CD4-positive, alpha-beta T cell (primary cell): ENCODE measurements at regions not wholly inside any gene's neighbourhood (a gene's known extent, or its start where the extent isn't known, plus 50 kb on each side); places are given as distances from the start of the nearest gene placed in this dataset.

ENCODE experiments used
- ATAC-seq: fragments of 200-7000 bp; cut with Tn5 transposase; one replicate; pipeline ENCODE4 v1.10.0; 2022; ENCODE audit warnings: mild to moderate bottlenecking; ENCODE audit not compliant: poor library complexity
- CTCF ChIA-PET: fragments of 350-600 bp; sonication (Branson Sonifier 250); formaldehyde crosslinking; loops from one replicate; lab custom pipeline; 2021; ENCODE audit warnings: antibody characterized with exemption, inconsistent platforms; lab: Charles Lee
- POLR2A ChIA-PET: fragments of 350-600 bp; sonication (Branson Sonifier 250); formaldehyde crosslinking; loops from one replicate; lab custom pipeline; 2021; ENCODE audit warnings: antibody characterized with exemption, inconsistent platforms; lab: Charles Lee
- DNase-seq, 14 experiments: peaks; one replicate each; pipeline ENCODE4 v3.0.0-alpha.2; 2013 to 2020; ENCODE audit warnings: mixed read lengths in 2 of 14
- H3K27ac ChIP-seq, 2 donors: one replicate each; pipeline versions ENCODE4 v1.5.1 to v1.7.0; 2013; ENCODE audit warnings: low read length in 2 of 2, low read depth in 1 of 2, mild to moderate bottlenecking in 1 of 2
- H3K27me3 ChIP-seq, 2 experiments: 1 replicate in 1 of 2; 2 replicates in 1 of 2; pipeline versions ENCODE4 v1.6.1 to v1.7.0; 2013; ENCODE audit warnings: low read length in 2 of 2, control low read depth in 1 of 2, mild to moderate bottlenecking in 1 of 2, moderate library complexity in 1 of 2; ENCODE audit not compliant: insufficient read depth in 2 of 2, control insufficient read depth in 1 of 2
- H3K36me3 ChIP-seq: one replicate; pipeline ENCODE4 v1.6.1; 2013; ENCODE audit warnings: low read length, control low read depth; ENCODE audit not compliant: insufficient read depth
- H3K4me1 ChIP-seq: one replicate; pipeline ENCODE4 v1.6.1; 2013; ENCODE audit warnings: low read length, control low read depth; ENCODE audit not compliant: insufficient read depth
- H3K4me3 ChIP-seq: one replicate; pipeline ENCODE4 v1.5.1; 2013; ENCODE audit warnings: mild to moderate bottlenecking, low read length, moderate library complexity
- H3K9me3 ChIP-seq, 2 experiments: 1 replicate in 1 of 2; 2 replicates in 1 of 2; pipeline versions ENCODE4 v1.6.1 to v1.7.0; 2013; ENCODE audit warnings: low read length in 2 of 2, mild to moderate bottlenecking in 2 of 2, control low read depth in 1 of 2, moderate library complexity in 1 of 2; ENCODE audit not compliant: control insufficient read depth in 1 of 2, insufficient read depth in 1 of 2
- H3K27ac Mint-ChIP-seq: one replicate; pipeline ENCODE4 v1.8.0; 2020; ENCODE audit warnings: mixed read lengths
- H3K27me3 Mint-ChIP-seq: one replicate; pipeline ENCODE4 v1.8.0; 2021; ENCODE audit warnings: mixed read lengths
- H3K36me3 Mint-ChIP-seq: one replicate; pipeline ENCODE4 v1.8.0; 2021; ENCODE audit warnings: low read depth, mixed read lengths
- H3K4me1 Mint-ChIP-seq: one replicate; pipeline ENCODE4 v1.8.0; 2021; ENCODE audit warnings: low read depth, mixed read lengths
- H3K4me3 Mint-ChIP-seq: one replicate; pipeline ENCODE4 v1.8.0; 2020; ENCODE audit warnings: mild to moderate bottlenecking, mixed read lengths
- H3K9me3 Mint-ChIP-seq: one replicate; pipeline ENCODE4 v1.8.0; 2020; ENCODE audit warnings: mixed read lengths
- intact Hi-C, 2 experiments: fragments of 100-400 bp; cut with DNase I in 1 of 2; cut with micrococcal nuclease in 1 of 2; formaldehyde crosslinking; loops; one replicate each; pipeline versions ENCODE4 v1.15.1 to v1.9.0; 2023 to 2025; cut with DNase I, micrococcal nuclease
- TF ChIP-seq, protein P1 (sequence below): fragments of 200-600 bp; IDR thresholded peaks from one replicate; pipeline ENCODE4 v1.8.0; 2022; ENCODE audit warnings: antibody characterized with exemption, mild to moderate bottlenecking

DNA sequence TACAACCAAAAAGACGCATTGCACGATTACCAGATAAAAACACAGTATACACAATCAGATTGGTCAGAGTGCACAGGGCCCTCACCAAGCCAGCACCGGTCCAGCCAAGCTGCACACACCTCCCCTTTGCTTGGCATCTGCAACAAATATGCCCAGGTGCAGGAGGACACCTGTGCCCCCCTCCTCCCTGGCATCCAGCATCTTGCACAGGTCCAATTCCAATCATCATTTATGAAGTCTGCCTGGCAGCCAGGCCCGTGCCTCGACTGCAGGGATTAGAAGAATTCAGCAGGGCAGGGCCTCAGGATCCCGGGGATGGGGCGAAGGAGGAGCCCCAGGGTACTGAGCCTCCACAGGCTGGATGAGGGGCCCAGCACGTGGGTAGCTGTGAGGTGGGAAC, 302.1 kb downstream of the CTTN start:
- H3K4me3 ChIP-seq = no peak overlapping the region
- H3K4me1 Mint-ChIP-seq = no peaks in the 10 kb centered on the region
- no peaks in the 10 kb centered on the region for H3K27me3 Mint-ChIP-seq
- H3K27me3 ChIP-seq = no peaks in the 10 kb centered on the region
- TF ChIP-seq, protein P1, sequence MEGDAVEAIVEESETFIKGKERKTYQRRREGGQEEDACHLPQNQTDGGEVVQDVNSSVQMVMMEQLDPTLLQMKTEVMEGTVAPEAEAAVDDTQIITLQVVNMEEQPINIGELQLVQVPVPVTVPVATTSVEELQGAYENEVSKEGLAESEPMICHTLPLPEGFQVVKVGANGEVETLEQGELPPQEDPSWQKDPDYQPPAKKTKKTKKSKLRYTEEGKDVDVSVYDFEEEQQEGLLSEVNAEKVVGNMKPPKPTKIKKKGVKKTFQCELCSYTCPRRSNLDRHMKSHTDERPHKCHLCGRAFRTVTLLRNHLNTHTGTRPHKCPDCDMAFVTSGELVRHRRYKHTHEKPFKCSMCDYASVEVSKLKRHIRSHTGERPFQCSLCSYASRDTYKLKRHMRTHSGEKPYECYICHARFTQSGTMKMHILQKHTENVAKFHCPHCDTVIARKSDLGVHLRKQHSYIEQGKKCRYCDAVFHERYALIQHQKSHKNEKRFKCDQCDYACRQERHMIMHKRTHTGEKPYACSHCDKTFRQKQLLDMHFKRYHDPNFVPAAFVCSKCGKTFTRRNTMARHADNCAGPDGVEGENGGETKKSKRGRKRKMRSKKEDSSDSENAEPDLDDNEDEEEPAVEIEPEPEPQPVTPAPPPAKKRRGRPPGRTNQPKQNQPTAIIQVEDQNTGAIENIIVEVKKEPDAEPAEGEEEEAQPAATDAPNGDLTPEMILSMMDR = no peak
- no peaks in the 10 kb centered on the region for H3K36me3 ChIP-seq
- H3K4me1 ChIP-seq = no peaks in the 10 kb centered on the region
- peaks cover 0 to 17% of the 10 kb centered on the region in 2 experiments for H3K9me3 ChIP-seq
- no peaks in the 10 kb centered on the region for H3K9me3 Mint-ChIP-seq
- H3K4me3 Mint-ChIP-seq = no peak overlapping the region
- H3K27ac ChIP-seq = no peak overlapping the region
- H3K36me3 Mint-ChIP-seq = no peaks in the 10 kb centered on the region
- ChIA-PET CTCF (no interaction called here), POLR2A (no interaction called here)
- H3K27ac Mint-ChIP-seq = no peak overlapping the region
- DNase-seq = no peak
- ATAC-seq = no peak
- intact Hi-C loops = no loop called here

DNA sequence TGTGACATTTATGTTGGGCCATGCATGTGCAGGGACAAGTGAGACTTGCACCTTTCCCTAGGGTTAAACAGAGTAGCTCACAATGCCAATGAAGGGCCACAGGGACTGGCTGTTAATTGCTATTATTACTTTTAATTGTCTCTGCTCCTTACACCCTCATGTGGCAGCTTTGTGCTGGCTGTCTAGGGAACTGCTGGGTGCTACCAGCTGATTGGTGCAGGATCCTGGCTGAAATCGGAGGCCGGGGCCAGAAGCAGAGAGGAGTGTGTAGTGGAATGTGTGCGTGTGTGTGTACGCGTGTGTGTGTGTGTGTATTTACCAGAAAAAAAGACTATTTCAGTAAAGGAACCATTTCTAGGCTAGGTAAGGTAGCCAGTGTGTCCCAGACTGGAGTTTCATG, 302.5 kb downstream of the CTTN start:
- Mint-ChIP-seq H3K4me3 (no peak overlapping the region), H3K9me3 (no peaks in the 10 kb centered on the region), H3K36me3 (no peaks in the 10 kb centered on the region), H3K27ac (no peak overlapping the region), H3K27me3 (no peaks in the 10 kb centered on the region), H3K4me1 (no peaks in the 10 kb centered on the region)
- DNase-seq (no peak), ATAC-seq (no peak)
- Histone ChIP-seq H3K27ac (no peak overlapping the region), H3K9me3 (peaks cover 0 to 18% of the 10 kb centered on the region in 2 experiments), H3K27me3 (no peaks in the 10 kb centered on the region), H3K36me3 (no peaks in the 10 kb centered on the region), H3K4me3 (no peak overlapping the region), H3K4me1 (no peaks in the 10 kb centered on the region)
- CTCF ChIA-PET = no interaction called here
- intact Hi-C loops = no loop called here
- POLR2A ChIA-PET = no interaction called here
- TF ChIP-seq, protein P1 = no peak

DNA sequence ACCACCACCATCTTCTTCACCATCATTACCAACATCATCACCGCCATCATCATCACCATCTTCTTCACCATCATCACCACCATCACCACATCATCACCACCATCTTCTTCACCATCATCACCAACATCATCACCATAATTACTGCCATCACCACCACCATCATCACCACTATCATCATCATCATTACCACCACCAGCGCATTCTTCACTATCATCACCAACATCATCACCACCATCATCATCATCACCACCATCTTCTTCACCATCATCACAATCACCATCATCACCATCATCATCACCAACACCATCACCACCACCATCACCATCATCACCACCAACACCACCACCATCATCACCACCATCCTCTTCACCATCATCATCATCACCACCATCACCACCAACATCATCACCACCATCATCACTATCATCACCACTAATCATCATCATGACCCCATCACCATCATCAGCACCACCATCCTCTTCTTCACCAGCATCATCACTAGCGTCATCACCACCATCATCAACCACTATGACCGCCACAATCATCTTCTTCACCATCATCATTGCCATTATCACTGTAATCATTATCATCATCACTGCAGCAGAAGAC, 303.8 kb downstream of the CTTN start:
- CTCF ChIA-PET = no interaction called here
- Histone ChIP-seq H3K9me3 (peaks cover 0 to 20% of the 10 kb centered on the region in 2 experiments), H3K27ac (no peak overlapping the region), H3K27me3 (no peaks in the 10 kb centered on the region), H3K4me1 (no peaks in the 10 kb centered on the region), H3K36me3 (no peaks in the 10 kb centered on the region), H3K4me3 (no peak overlapping the region)
- H3K9me3 Mint-ChIP-seq = no peaks in the 10 kb centered on the region
- intact Hi-C loops = no loop called here
- no peaks in the 10 kb centered on the region for H3K4me1 Mint-ChIP-seq
- POLR2A ChIA-PET = no interaction called here
- TF ChIP-seq, protein P1 = no peak
- no peak overlapping the region for H3K4me3 Mint-ChIP-seq
- no peaks in the 10 kb centered on the region for H3K27me3 Mint-ChIP-seq
- ATAC-seq (no peak), DNase-seq (no peak)
- no peak overlapping the region for H3K27ac Mint-ChIP-seq
- no peaks in the 10 kb centered on the region for H3K36me3 Mint-ChIP-seq
